GM23338 (cell line): ENCODE measurements at regions not wholly inside any gene's neighbourhood (a gene's known extent, or its start where the extent isn't known, plus 50 kb on each side); places are given as distances from the start of the nearest gene placed in this dataset.

Experiments used
- ATAC-seq: fragments of 200-7000 bp; cut with Tn5 transposase; 3 replicates; pipeline ENCODE4 v1.9.1; 2020
- DNase-seq: peaks from one replicate; pipeline ENCODE4 v3.0.0-alpha.2; 2015; ENCODE audit warnings: low spot score
- H2AFZ ChIP-seq: fragments of 200-600 bp; sonication (generic); 2 replicates; pipeline ENCODE4 v1.8.0; 2016; ENCODE audit warnings: antibody characterized with exemption, mild to moderate bottlenecking, moderate library complexity
- H3F3A ChIP-seq: fragments of 200-600 bp; sonication (generic); replicated peaks from 2 replicates; pipeline ENCODE4 v1.8.0; 2017; ENCODE audit warnings: antibody characterized with exemption, mixed run types, low read depth
- H3K27ac ChIP-seq: fragments of 200-600 bp; sonication (generic); 2 replicates; pipeline ENCODE4 v1.6.1; 2016; ENCODE audit warnings: low read depth
- H3K27me3 ChIP-seq: fragments of 200-600 bp; sonication (generic); 2 replicates; pipeline ENCODE4 v1.8.0; 2016; ENCODE audit warnings: mild to moderate bottlenecking, mixed run types, moderate library complexity; ENCODE audit not compliant: insufficient read depth
- H3K36me3 ChIP-seq: fragments of 200-600 bp; sonication (generic); 2 replicates; pipeline ENCODE4 v1.8.0; 2016; ENCODE audit warnings: mild to moderate bottlenecking; ENCODE audit not compliant: insufficient read depth
- H3K4me1 ChIP-seq: fragments of 200-600 bp; sonication (generic); 2 replicates; pipeline ENCODE4 v1.8.0; 2016; ENCODE audit warnings: mild to moderate bottlenecking, moderate library complexity; ENCODE audit not compliant: insufficient read depth
- H3K4me2 ChIP-seq: fragments of 200-600 bp; sonication (generic); 2 replicates; pipeline ENCODE4 v1.7.1; 2017; ENCODE audit warnings: mixed run types
- H3K4me3 ChIP-seq: fragments of 200-600 bp; sonication (generic); 2 replicates; pipeline ENCODE4 v1.6.1; 2016; ENCODE audit warnings: mixed run types
- H3K79me2 ChIP-seq: fragments of 200-600 bp; sonication (generic); replicated peaks from 2 replicates; pipeline ENCODE4 v1.8.0; 2017; ENCODE audit warnings: mild to moderate bottlenecking; ENCODE audit not compliant: insufficient read depth
- H3K9me2 ChIP-seq: fragments of 200-600 bp; sonication (generic); 2 replicates; pipeline ENCODE4 v1.8.0; 2017; ENCODE audit not compliant: insufficient read depth
- H4K20me1 ChIP-seq: fragments of 200-600 bp; sonication (generic); replicated peaks from 2 replicates; pipeline ENCODE4 v1.8.0; 2017; ENCODE audit warnings: mild to moderate bottlenecking; ENCODE audit not compliant: insufficient read depth
- H3K27ac Mint-ChIP-seq: 2 replicates; pipeline ENCODE4 v1.8.0; 2020; ENCODE audit warnings: inconsistent platforms, mild to moderate bottlenecking, moderate library complexity, mixed read lengths
- H3K27me3 Mint-ChIP-seq: 3 replicates; pipeline ENCODE4 v1.8.0; 2022; ENCODE audit warnings: low read depth, mild to moderate bottlenecking, moderate library complexity, mixed read lengths, inconsistent platforms; ENCODE audit not compliant: insufficient read depth, poor library complexity
- H3K36me3 Mint-ChIP-seq: 3 replicates; pipeline ENCODE4 v1.8.0; 2021; ENCODE audit warnings: low read depth, mild to moderate bottlenecking, inconsistent platforms, moderate library complexity, mixed read lengths
- H3K4me1 Mint-ChIP-seq: 3 replicates; pipeline ENCODE4 v1.8.0; 2020; ENCODE audit warnings: mild to moderate bottlenecking, inconsistent platforms, mixed read lengths
- H3K4me3 Mint-ChIP-seq: 3 replicates; pipeline ENCODE4 v1.8.0; 2021; ENCODE audit warnings: moderate library complexity, mild to moderate bottlenecking, inconsistent platforms, mixed read lengths
- H3K9me3 Mint-ChIP-seq: 3 replicates; pipeline ENCODE4 v1.8.0; 2020; ENCODE audit warnings: moderate library complexity, mild to moderate bottlenecking, inconsistent platforms, mixed read lengths
- CREB1 ChIP-seq: fragments of 250-450 bp; sonication (Bioruptor Pico); IDR thresholded peaks from 2 replicates; pipeline ENCODE4 v1.5.0; 2020; ENCODE audit warnings: low read depth, mild to moderate bottlenecking, moderate library complexity
- EZH2 ChIP-seq: fragments of 200-600 bp; sonication (generic); IDR thresholded peaks from one replicate; pipeline ENCODE4 v1.8.0; 2017; ENCODE audit warnings: antibody characterized with exemption, mild to moderate bottlenecking, low read depth; ENCODE audit not compliant: unreplicated experiment
- EZH2phosphoT487 ChIP-seq: fragments of 200-600 bp; sonication (generic); IDR thresholded peaks from one replicate; pipeline ENCODE4 v1.8.1; 2018; ENCODE audit warnings: antibody characterized with exemption; ENCODE audit not compliant: unreplicated experiment
- JUNB ChIP-seq: IDR thresholded peaks from one replicate; pipeline ENCODE4 v1.6.1; 2016; ENCODE audit warnings: antibody characterized with exemption; ENCODE audit not compliant: unreplicated experiment
- POLR2AphosphoS5 ChIP-seq: IDR thresholded peaks from 2 replicates; pipeline ENCODE4 v1.6.1; 2016; ENCODE audit warnings: antibody characterized with exemption, low read depth
- STAT1 ChIP-seq: IDR thresholded peaks from one replicate; pipeline ENCODE4 v1.6.1; 2016; ENCODE audit warnings: antibody characterized with exemption; ENCODE audit not compliant: unreplicated experiment
- ZNF114 ChIP-seq: fragments of 250-450 bp; sonication (Bioruptor Pico); IDR thresholded peaks from 2 replicates; pipeline ENCODE4 v1.5.0; 2020; ENCODE audit warnings: mild to moderate bottlenecking, moderate library complexity
- ZNF331 ChIP-seq: fragments of 250-450 bp; sonication (Bioruptor Pico); IDR thresholded peaks from 2 replicates; pipeline ENCODE4 v1.5.0; 2020; ENCODE audit warnings: low read depth, mild to moderate bottlenecking, moderate library complexity
- TF ChIP-seq, protein P1 (sequence below): IDR thresholded peaks from one replicate; pipeline ENCODE4 v1.6.1; 2018; ENCODE audit warnings: antibody characterized with exemption; ENCODE audit not compliant: unreplicated experiment
- TF ChIP-seq, protein P2 (sequence below), 2 experiments: fragments of 200-600 bp in 1 of 2; sonication (generic) in 1 of 2; conservative IDR thresholded peaks; 2 replicates each; pipeline versions ENCODE4 v1.5.1 to v1.6.1; 2016 to 2017; ENCODE audit warnings: antibody characterized with exemption in 2 of 2, low read depth in 2 of 2, mild to moderate bottlenecking in 2 of 2, moderate library complexity in 1 of 2

DNA sequence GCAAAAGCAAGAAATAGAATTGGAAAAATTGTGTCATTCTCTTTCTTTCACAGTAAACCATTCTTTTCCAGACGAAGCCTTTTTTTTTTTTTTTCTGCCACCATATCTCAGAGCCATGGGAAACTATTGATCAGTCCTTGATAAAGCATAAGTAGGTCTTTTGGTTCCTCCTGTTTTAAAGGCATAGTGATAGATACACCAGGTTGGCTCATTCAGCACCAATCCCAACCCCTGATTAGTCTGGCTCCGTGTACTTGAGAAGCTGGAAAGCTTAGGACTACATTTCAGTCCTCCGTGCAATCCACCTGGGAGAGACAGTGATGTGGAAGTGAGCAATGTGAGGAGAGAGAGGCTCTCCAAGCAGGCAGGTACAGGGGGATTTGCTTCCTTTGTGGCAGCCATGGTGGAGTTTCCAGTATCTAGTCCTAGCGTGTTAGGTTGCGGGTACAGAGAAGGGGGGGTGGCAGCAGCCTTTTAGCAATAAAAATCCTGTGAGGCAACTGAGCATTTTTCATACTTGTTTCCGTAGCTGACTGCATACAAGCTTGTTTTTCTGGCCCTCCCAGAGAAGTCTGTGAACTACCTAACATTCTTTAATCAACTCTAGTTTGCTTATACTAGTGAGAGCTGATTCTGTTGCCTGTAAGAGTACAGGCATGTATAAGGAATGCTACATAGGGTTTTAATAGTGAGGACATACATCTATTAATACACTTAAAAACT, 127.4 kb upstream of the CTTNBP2 start:
- Mint-ChIP-seq H3K4me3 (no peak overlapping the region), H3K27ac (no peak overlapping the region), H3K36me3 (no peaks in the 10 kb centered on the region), H3K9me3 (peaks cover 3% of the 10 kb centered on the region; the same call in 1 of the 3 replicates), H3K4me1 (peaks cover 24% of the 10 kb centered on the region), H3K27me3 (peaks cover 8% of the 10 kb centered on the region)
- peak overlapping the region; percentile 93 for H2AFZ ChIP-seq
- no peak overlapping the region for H3K27ac ChIP-seq
- no peaks in the 10 kb centered on the region for H3K36me3 ChIP-seq
- H3K79me2 ChIP-seq: no peaks in the 10 kb centered on the region
- no peaks in the 10 kb centered on the region for H3F3A ChIP-seq
- H3K4me1 ChIP-seq: peaks cover 6% of the 10 kb centered on the region
- TF ChIP-seq ZNF114 (CRISPR knock-in tag): no peak
- TF ChIP-seq STAT1: no peak
- TF ChIP-seq EZH2phosphoT487: no peak
- DNase-seq (no peak), ATAC-seq (no peak)
- peaks cover 10% of the 10 kb centered on the region; the same call in 1 of the 2 replicates for H3K9me2 ChIP-seq
- no peak overlapping the region for H3K4me2 ChIP-seq
- no peaks in the 10 kb centered on the region for H3K27me3 ChIP-seq
- H4K20me1 ChIP-seq: no peaks in the 10 kb centered on the region
- no peak overlapping the region for H3K4me3 ChIP-seq

DNA sequence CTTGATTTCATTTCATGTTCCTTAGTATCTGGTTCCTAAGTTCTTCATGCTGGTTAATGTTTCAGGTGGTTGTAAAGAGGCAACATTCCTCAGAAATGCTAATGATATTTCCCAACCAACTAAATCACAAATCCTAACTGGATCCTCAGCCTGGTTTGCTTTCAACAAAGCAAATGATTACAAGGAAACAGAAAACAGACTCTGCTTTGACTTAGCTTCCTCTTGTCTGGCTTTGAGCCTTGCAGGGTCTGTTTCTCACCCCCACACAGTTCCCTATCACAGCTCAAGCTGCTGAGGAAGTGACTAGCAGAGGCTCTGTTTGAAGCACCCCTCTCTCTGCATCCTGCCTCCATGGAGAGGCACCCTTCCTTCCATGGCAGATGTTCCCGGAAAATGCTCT, 130.2 kb upstream of the CTTNBP2 start:
- Mint-ChIP-seq H3K27ac (no peak overlapping the region), H3K4me1 (peaks cover 16% of the 10 kb centered on the region), H3K9me3 (no peaks in the 10 kb centered on the region), H3K27me3 (peaks cover 8% of the 10 kb centered on the region), H3K36me3 (no peaks in the 10 kb centered on the region), H3K4me3 (no peak overlapping the region)
- Histone ChIP-seq H3K79me2 (no peaks in the 10 kb centered on the region), H3K4me1 (peaks cover 6% of the 10 kb centered on the region), H3K4me3 (no peak overlapping the region), H4K20me1 (no peaks in the 10 kb centered on the region), H3K27me3 (no peaks in the 10 kb centered on the region), H3F3A (no peaks in the 10 kb centered on the region), H3K27ac (no peak overlapping the region), H2AFZ (no peak overlapping the region; the same call in 1 of the 2 replicates), H3K36me3 (no peaks in the 10 kb centered on the region), H3K9me2 (no peaks in the 10 kb centered on the region), H3K4me2 (no peak overlapping the region)
- no peak for DNase-seq
- ATAC-seq: no peak
- no peak for TF ChIP-seq JUNB
- TF ChIP-seq STAT1: no peak
- no peak for TF ChIP-seq POLR2AphosphoS5
- no peak for TF ChIP-seq ZNF114 (CRISPR knock-in tag)
- TF ChIP-seq, protein P1, sequence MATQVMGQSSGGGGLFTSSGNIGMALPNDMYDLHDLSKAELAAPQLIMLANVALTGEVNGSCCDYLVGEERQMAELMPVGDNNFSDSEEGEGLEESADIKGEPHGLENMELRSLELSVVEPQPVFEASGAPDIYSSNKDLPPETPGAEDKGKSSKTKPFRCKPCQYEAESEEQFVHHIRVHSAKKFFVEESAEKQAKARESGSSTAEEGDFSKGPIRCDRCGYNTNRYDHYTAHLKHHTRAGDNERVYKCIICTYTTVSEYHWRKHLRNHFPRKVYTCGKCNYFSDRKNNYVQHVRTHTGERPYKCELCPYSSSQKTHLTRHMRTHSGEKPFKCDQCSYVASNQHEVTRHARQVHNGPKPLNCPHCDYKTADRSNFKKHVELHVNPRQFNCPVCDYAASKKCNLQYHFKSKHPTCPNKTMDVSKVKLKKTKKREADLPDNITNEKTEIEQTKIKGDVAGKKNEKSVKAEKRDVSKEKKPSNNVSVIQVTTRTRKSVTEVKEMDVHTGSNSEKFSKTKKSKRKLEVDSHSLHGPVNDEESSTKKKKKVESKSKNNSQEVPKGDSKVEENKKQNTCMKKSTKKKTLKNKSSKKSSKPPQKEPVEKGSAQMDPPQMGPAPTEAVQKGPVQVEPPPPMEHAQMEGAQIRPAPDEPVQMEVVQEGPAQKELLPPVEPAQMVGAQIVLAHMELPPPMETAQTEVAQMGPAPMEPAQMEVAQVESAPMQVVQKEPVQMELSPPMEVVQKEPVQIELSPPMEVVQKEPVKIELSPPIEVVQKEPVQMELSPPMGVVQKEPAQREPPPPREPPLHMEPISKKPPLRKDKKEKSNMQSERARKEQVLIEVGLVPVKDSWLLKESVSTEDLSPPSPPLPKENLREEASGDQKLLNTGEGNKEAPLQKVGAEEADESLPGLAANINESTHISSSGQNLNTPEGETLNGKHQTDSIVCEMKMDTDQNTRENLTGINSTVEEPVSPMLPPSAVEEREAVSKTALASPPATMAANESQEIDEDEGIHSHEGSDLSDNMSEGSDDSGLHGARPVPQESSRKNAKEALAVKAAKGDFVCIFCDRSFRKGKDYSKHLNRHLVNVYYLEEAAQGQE: no peak
- TF ChIP-seq ZNF331: no peak
- TF ChIP-seq EZH2phosphoT487: no peak

DNA sequence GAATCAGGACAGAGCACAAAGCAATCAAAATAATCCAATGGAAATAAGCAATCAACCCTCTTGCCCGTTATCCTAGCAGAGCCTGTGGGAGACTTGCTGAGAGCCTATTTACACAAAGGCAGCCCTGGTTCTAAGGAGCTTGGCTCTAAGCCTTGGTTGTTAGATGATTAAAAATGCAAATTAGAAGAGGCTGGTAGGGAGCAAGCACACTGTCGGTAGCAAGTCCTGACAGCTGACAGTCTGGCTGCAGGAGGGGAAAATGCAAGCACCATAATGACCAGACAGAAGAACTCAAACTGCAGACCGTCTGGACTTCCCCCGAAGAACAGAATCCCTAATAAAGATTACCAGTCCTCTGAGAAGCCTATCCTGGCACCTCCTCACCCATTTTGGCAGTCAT, 131.8 kb upstream of the CTTNBP2 start:
- Histone ChIP-seq H3K36me3 (no peaks in the 10 kb centered on the region), H3F3A (no peaks in the 10 kb centered on the region), H3K79me2 (no peaks in the 10 kb centered on the region), H4K20me1 (no peaks in the 10 kb centered on the region), H3K4me2 (peak overlapping the region; percentile 29; the same call in 1 of the 2 replicates), H3K27me3 (no peaks in the 10 kb centered on the region), H3K9me2 (no peaks in the 10 kb centered on the region), H3K4me1 (peaks cover 6% of the 10 kb centered on the region), H2AFZ (no peak overlapping the region), H3K27ac (no peak overlapping the region), H3K4me3 (no peak overlapping the region)
- DNase-seq: peak; percentile 20
- Mint-ChIP-seq H3K4me1 (peaks cover 15% of the 10 kb centered on the region), H3K9me3 (no peaks in the 10 kb centered on the region), H3K36me3 (no peaks in the 10 kb centered on the region), H3K27me3 (peaks cover 8% of the 10 kb centered on the region), H3K27ac (no peak overlapping the region), H3K4me3 (no peak overlapping the region)
- peak; percentile 96 for ATAC-seq
- no peak for TF ChIP-seq STAT1
- no peak for TF ChIP-seq EZH2
- no peak for TF ChIP-seq POLR2AphosphoS5
- no peak for TF ChIP-seq ZNF114 (CRISPR knock-in tag)
- TF ChIP-seq, protein P2, sequence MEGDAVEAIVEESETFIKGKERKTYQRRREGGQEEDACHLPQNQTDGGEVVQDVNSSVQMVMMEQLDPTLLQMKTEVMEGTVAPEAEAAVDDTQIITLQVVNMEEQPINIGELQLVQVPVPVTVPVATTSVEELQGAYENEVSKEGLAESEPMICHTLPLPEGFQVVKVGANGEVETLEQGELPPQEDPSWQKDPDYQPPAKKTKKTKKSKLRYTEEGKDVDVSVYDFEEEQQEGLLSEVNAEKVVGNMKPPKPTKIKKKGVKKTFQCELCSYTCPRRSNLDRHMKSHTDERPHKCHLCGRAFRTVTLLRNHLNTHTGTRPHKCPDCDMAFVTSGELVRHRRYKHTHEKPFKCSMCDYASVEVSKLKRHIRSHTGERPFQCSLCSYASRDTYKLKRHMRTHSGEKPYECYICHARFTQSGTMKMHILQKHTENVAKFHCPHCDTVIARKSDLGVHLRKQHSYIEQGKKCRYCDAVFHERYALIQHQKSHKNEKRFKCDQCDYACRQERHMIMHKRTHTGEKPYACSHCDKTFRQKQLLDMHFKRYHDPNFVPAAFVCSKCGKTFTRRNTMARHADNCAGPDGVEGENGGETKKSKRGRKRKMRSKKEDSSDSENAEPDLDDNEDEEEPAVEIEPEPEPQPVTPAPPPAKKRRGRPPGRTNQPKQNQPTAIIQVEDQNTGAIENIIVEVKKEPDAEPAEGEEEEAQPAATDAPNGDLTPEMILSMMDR (conservative IDR thresholded peaks at IDR 0.05; ENCODE audit: low read depth in 2 of 2): no peak
- TF ChIP-seq, protein P1: no peak
- no peak for TF ChIP-seq CREB1 (CRISPR knock-in tag)
- TF ChIP-seq ZNF331: no peak
